ENCODE measurements at regions not wholly inside any gene's neighbourhood (a gene's known extent, or its start where the extent isn't known, plus 50 kb on each side); places are given as distances from the start of the nearest gene placed in this dataset.

DNA sequence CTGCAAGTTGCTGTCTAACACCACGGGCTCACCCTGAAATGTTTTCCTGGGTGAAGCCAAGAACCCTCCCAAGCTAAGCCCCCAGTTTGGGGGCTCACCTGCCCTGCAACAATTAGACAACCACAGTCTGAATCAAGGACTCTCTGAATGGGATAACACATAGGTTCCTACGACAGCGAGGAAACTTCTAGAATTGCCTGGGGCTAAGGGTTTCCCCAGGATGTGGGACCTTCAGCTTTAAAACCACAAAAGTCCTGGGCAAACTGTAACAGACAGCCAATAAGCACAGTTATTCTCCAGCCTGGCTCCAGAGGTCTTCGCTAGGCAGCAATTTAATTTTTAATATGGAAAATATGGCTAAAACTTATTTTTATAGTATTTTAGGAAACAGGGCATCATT, 162.6 kb downstream of the PRKX start:
- TF ChIP-seq CTCF (IDR thresholded peaks at IDR 0.05; ENCODE audit: insufficient read depth, low read depth, low read length, missing control alignments) = no peak
- no peak for DNase-seq (ENCODE audit: low read depth)

GRCh38 chrX:3550160-3550751, 163.2 kb downstream of the PRKX start:
- no peak for TF ChIP-seq CTCF (IDR thresholded peaks at IDR 0.05; ENCODE audit: insufficient read depth, low read depth, low read length, missing control alignments)
- peak; percentile 0 for DNase-seq (ENCODE audit: low read depth)
- H3K4me3 ChIP-seq (ENCODE audit: low read depth, low read length) = no peak overlapping the region

More for the DNA sequence above, 162.6 kb downstream of the PRKX start:
- no peak overlapping the region for H3K4me3 ChIP-seq (ENCODE audit: low read depth, low read length)

GRCh38 chrX:3549411-3549911, 164.0 kb downstream of the PRKX start:
- no peak for DNase-seq (ENCODE audit: low read depth)
- H3K4me3 ChIP-seq (ENCODE audit: low read depth, low read length) = no peak overlapping the region
- TF ChIP-seq CTCF (IDR thresholded peaks at IDR 0.05; ENCODE audit: insufficient read depth, low read depth, low read length, missing control alignments) = no peak

GRCh38 chrX:3548765-3549391, 164.6 kb downstream of the PRKX start:
- H3K4me3 ChIP-seq (ENCODE audit: low read depth, low read length) = no peak overlapping the region
- DNase-seq (ENCODE audit: low read depth) = no peak
- TF ChIP-seq CTCF (IDR thresholded peaks at IDR 0.05; ENCODE audit: insufficient read depth, low read depth, low read length, missing control alignments) = no peak

DNA sequence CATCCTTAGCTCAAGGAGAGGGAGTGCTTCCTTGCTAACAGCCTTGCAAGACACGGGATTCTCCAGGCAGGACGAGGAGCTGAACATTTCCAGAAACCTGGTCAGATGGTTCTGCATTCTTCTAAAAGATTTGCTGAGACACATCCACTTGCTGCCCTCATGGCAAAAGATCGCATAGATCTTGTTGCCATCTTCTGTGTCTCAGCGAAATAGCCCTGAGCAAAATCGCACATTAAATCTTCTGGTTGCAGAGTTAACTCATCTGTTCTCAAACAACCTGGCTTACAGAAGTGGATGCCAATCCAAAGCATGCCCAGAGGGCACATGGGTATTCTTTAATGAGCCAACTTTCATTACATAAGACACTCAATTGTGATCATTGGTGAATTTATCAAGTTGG, 167.5 kb downstream of the PRKX start:
- no peak overlapping the region for H3K4me3 ChIP-seq (ENCODE audit: low read depth, low read length)
- DNase-seq (ENCODE audit: low read depth) = no peak
- no peak for TF ChIP-seq CTCF (IDR thresholded peaks at IDR 0.05; ENCODE audit: insufficient read depth, low read depth, low read length, missing control alignments)

DNA sequence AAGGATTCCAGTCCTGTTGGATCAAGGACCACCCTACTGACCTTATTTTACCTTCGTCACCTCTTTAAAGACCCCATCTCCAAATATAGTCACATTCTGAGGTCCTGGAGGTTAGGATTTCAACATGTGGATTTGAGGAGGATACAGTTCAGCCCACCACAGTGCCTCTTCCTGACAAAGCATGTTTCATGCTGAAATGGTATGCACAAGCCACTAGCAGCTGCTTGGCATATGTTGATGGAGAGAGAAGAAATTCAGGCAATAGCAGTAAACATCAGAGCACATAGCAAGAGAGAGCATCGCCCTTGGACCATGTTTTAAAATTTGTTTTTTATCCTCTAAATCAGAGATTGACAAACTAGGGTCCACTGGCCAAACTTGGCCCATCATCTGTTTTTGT, 172.1 kb downstream of the PRKX start:
- no peak for TF ChIP-seq CTCF (IDR thresholded peaks at IDR 0.05; ENCODE audit: insufficient read depth, low read depth, low read length, missing control alignments)
- no peak for DNase-seq (ENCODE audit: low read depth)

DNA sequence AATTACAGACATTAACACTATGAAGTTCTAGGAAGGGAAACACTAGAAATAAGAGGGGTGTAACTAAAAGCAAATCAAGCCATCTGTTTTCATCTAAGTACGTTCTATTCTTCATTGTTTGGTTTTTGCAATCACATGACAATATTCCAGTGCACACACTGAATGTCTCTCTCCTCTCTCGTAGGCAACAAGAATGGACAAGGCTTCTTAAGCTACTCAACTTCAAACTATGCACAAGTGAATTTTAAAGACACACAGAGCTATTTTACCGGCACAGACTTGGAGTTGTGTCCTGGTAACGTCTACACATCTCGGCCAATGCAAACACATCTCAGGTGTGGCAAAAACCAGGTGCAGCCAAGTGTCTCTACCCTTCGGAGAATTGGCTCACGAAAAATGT, 173.3 kb downstream of the PRKX start:
- no peak for TF ChIP-seq CTCF (IDR thresholded peaks at IDR 0.05; ENCODE audit: insufficient read depth, low read depth, low read length, missing control alignments)
- H3K4me3 ChIP-seq (ENCODE audit: low read depth, low read length) = no peak overlapping the region
- no peak for DNase-seq (ENCODE audit: low read depth)

More for the DNA sequence above, 172.1 kb downstream of the PRKX start:
- H3K4me3 ChIP-seq (ENCODE audit: low read depth, low read length) = no peak overlapping the region
